Smooth muscle cell (in vitro differentiated cells): ENCODE measurements at regions not wholly inside any gene's neighbourhood (a gene's known extent, or its start where the extent isn't known, plus 50 kb on each side); places are given as distances from the start of the nearest gene placed in this dataset.

Experiments
- DNase-seq: peaks from one replicate; lab custom pipeline; 2025; ENCODE audit not compliant: unreplicated experiment; lab: John Stamatoyannopoulos, UW
- H2AFZ ChIP-seq: fragments of 200-600 bp; sonication (generic); 2 replicates; pipeline ENCODE4 v1.6.0; 2016; ENCODE audit warnings: antibody characterized with exemption, low read depth, mild to moderate bottlenecking
- H3F3A ChIP-seq: fragments of 200-600 bp; sonication (generic); 2 replicates; pipeline ENCODE4 v1.6.0; 2017; ENCODE audit warnings: antibody characterized with exemption, low read depth
- H3K27ac ChIP-seq: fragments of 200-600 bp; sonication (generic); 2 replicates; pipeline ENCODE4 v1.5.1; 2016; ENCODE audit warnings: low read depth, mild to moderate bottlenecking
- H3K27me3 ChIP-seq: fragments of 200-600 bp; sonication (generic); 2 replicates; pipeline ENCODE4 v1.6.1; 2016; ENCODE audit warnings: low read depth, mild to moderate bottlenecking
- H3K36me3 ChIP-seq: fragments of 200-600 bp; sonication (generic); 2 replicates; pipeline ENCODE4 v1.5.1; 2016; ENCODE audit warnings: low read depth
- H3K4me1 ChIP-seq: fragments of 200-600 bp; sonication (generic); 2 replicates; pipeline ENCODE4 v1.5.1; 2016; ENCODE audit warnings: low read depth
- H3K4me2 ChIP-seq: fragments of 200-600 bp; sonication (generic); 2 replicates; pipeline ENCODE4 v1.6.0; 2016; ENCODE audit warnings: mild to moderate bottlenecking
- H3K4me3 ChIP-seq: fragments of 200-600 bp; sonication (generic); 2 replicates; pipeline ENCODE4 v1.5.1; 2016; ENCODE audit warnings: mild to moderate bottlenecking
- H3K79me2 ChIP-seq: fragments of 200-600 bp; sonication (generic); 2 replicates; pipeline ENCODE4 v1.6.0; 2016; ENCODE audit warnings: low read depth, mild to moderate bottlenecking
- H3K9ac ChIP-seq: fragments of 200-600 bp; sonication (generic); 2 replicates; pipeline ENCODE4 v1.6.0; 2016; ENCODE audit warnings: low read depth
- H3K9me3 ChIP-seq: fragments of 200-600 bp; sonication (generic); replicated peaks from 2 replicates; pipeline ENCODE4 v1.5.1; 2016; ENCODE audit warnings: low read depth
- H4K20me1 ChIP-seq: fragments of 200-600 bp; sonication (generic); 2 replicates; pipeline ENCODE4 v1.6.0; 2016; ENCODE audit warnings: low read depth
- CTCF ChIP-seq: fragments of 200-600 bp; sonication (generic); IDR thresholded peaks from 2 replicates; pipeline ENCODE4 v1.5.1; 2017; ENCODE audit warnings: borderline replicate concordance, mild to moderate bottlenecking, antibody characterized with exemption; ENCODE audit not compliant: insufficient read depth, poor library complexity, severe bottlenecking
- WGBS: methylation state at CpG from one replicate; pipeline ENCODE4 v1.1.7; 2016; ENCODE audit warnings: low lambda C conversion rate; 5-methylcytosine and 5-hydroxymethylcytosine counted together

- H3K36me3 ChIP-seq, result no peaks in the 10 kb centered on the region
- no peaks in the 10 kb centered on the region for H4K20me1 ChIP-seq
- H3K4me3 ChIP-seq, result no peak overlapping the region
- H3K4me2 ChIP-seq, result no peak overlapping the region
- peaks cover 61% of the 10 kb centered on the region for H3K4me1 ChIP-seq
- TF ChIP-seq CTCF, result no peak
- H3F3A ChIP-seq, result no peaks in the 10 kb centered on the region
- H3K27me3 ChIP-seq, result no peaks in the 10 kb centered on the region
- WGBS, result 79% methylated on average over 2 of the region's 2 CpGs
- no peaks in the 10 kb centered on the region for H3K9me3 ChIP-seq
- no peaks in the 10 kb centered on the region for H3K79me2 ChIP-seq
- DNase-seq, result no peak
- H3K27ac ChIP-seq, result no peak overlapping the region
- H3K9ac ChIP-seq, result no peak overlapping the region
- H2AFZ ChIP-seq, result no peak overlapping the region
Measured at GRCh38 chr1:56435434-56436262, 143.7 kb downstream of the PLPP3 start.

- H3F3A ChIP-seq, result no peaks in the 10 kb centered on the region
- no peaks in the 10 kb centered on the region for H3K79me2 ChIP-seq
- WGBS, result 82% methylated on average over 4 of the region's 4 CpGs
- DNase-seq, result no peak
- H2AFZ ChIP-seq, result no peak overlapping the region
- TF ChIP-seq CTCF, result no peak
- H4K20me1 ChIP-seq, result no peaks in the 10 kb centered on the region
- H3K27me3 ChIP-seq, result no peaks in the 10 kb centered on the region
- H3K9ac ChIP-seq, result no peak overlapping the region
- H3K4me1 ChIP-seq, result peaks cover 56% of the 10 kb centered on the region
- H3K9me3 ChIP-seq, result no peaks in the 10 kb centered on the region
- no peak overlapping the region for H3K27ac ChIP-seq
- H3K4me3 ChIP-seq, result no peak overlapping the region
- H3K4me2 ChIP-seq, result no peak overlapping the region
- no peaks in the 10 kb centered on the region for H3K36me3 ChIP-seq
Measured at GRCh38 chr1:56434740-56435139, 144.6 kb downstream of the PLPP3 start.

DNA sequence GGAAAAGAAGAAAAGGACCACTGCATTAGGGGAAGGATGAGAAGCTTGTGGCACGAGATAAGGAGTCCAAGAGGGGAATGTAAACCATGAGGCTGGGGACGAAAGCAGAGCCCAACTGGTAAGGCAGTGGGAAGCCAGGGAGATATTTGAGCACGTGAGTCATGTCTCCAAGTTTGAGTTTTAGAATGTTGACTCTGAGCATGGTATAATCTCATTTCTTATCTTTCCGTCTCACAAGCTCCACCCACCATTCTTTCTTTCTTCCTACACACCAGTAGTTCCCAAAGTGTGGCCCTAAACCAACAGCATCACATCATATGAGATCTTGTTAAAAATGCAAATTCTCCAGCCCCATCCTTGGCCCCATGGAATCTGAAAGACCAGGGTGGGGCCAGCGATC is 145.3 kb downstream of the PLPP3 start:
- no peak for TF ChIP-seq CTCF
- H3F3A ChIP-seq, result no peaks in the 10 kb centered on the region
- no peaks in the 10 kb centered on the region for H3K79me2 ChIP-seq
- WGBS, result 36% methylated on average over 5 of the region's 5 CpGs
- no peak overlapping the region for H3K9ac ChIP-seq
- H3K4me3 ChIP-seq, result no peak overlapping the region
- no peaks in the 10 kb centered on the region for H3K9me3 ChIP-seq
- H3K36me3 ChIP-seq, result no peaks in the 10 kb centered on the region
- H3K4me1 ChIP-seq, result peaks cover 53% of the 10 kb centered on the region
- no peak for DNase-seq
- H3K4me2 ChIP-seq, result no peak overlapping the region
- no peaks in the 10 kb centered on the region for H3K27me3 ChIP-seq
- no peak overlapping the region for H2AFZ ChIP-seq
- no peaks in the 10 kb centered on the region for H4K20me1 ChIP-seq
- H3K27ac ChIP-seq, result no peak overlapping the region
